Activated CD4-positive, alpha-beta T cell treated with anti-CD3 and anti-CD28 coated beads, Interleukin-2, amount 10 ng/mL, durations not matched to agents 7 days and 5 days (primary cell): ENCODE measurements at regions not wholly inside any gene's neighbourhood (a gene's known extent, or its start where the extent isn't known, plus 50 kb on each side); places are given as distances from the start of the nearest gene placed in this dataset.

Experiments used
- CTCF ChIA-PET: fragments of 350-600 bp; sonication (Branson Sonifier 250); formaldehyde crosslinking; loops from one replicate; lab custom pipeline; 2021; ENCODE audit warnings: antibody characterized with exemption; lab: Charles Lee
- POLR2A ChIA-PET: fragments of 350-600 bp; sonication (Branson Sonifier 250); formaldehyde crosslinking; loops from one replicate; lab custom pipeline; 2021; ENCODE audit warnings: antibody characterized with exemption; lab: Charles Lee
- DNase-seq: peaks from one replicate; pipeline ENCODE4 v3.0.0-alpha.2; 2020
- H3K27ac Mint-ChIP-seq: one replicate; pipeline ENCODE4 v1.8.0; 2021; ENCODE audit warnings: mild to moderate bottlenecking, moderate library complexity, mixed read lengths
- H3K27me3 Mint-ChIP-seq: one replicate; pipeline ENCODE4 v1.8.0; 2021; ENCODE audit warnings: mixed read lengths
- H3K36me3 Mint-ChIP-seq: one replicate; pipeline ENCODE4 v1.8.0; 2021; ENCODE audit warnings: low read depth, mixed read lengths
- H3K4me1 Mint-ChIP-seq: one replicate; pipeline ENCODE4 v1.8.0; 2021; ENCODE audit warnings: mixed read lengths
- H3K4me3 Mint-ChIP-seq: one replicate; pipeline ENCODE4 v1.8.0; 2021; ENCODE audit warnings: mild to moderate bottlenecking, moderate library complexity, mixed read lengths
- H3K9me3 Mint-ChIP-seq: one replicate; pipeline ENCODE4 v1.8.0; 2021; ENCODE audit warnings: mixed read lengths

DNA sequence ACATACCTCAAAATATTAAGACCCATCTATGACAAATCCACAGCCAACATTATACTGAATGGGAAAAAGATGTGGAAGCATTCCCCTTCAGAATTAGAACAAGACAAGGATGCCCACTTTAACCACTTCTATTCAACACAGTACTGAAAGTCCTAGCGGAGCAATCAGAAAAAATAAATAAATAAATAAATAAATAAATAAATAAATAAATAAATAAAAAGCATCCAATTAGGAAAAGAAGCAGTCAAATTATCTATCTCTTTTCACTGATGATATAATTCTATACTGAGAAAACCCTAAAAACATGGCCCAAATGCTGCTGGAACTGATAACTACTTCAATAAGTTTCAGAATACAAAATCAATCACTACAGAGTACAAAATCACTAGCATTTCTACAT, 67.5 kb downstream of the PRR32 start:
- CTCF ChIA-PET, result no interaction called here
- no peaks in the 10 kb centered on the region for H3K36me3 Mint-ChIP-seq
- POLR2A ChIA-PET, result no interaction called here

DNA sequence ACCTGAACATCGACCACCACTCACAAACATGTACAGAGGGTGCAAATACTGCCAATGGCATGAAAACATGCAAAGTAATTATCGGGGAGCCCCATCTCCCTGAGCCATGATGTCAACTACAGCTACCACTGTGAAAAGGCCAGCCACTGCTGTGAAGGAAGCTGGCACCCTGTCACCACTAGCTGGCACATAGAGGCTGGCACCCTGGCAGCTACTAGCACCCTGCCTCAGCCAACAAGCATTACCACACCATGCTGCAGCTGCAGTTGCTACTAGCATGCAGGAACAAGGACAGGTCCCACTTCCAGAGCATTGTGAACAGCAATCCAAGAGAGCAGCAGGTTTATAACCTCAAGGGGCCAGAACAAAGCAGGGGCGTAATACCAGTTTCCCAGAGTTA, 81.4 kb downstream of the PRR32 start:
- Mint-ChIP-seq H3K4me3 (no peak overlapping the region), H3K9me3 (no peaks in the 10 kb centered on the region), H3K36me3 (no peaks in the 10 kb centered on the region), H3K27ac (no peak overlapping the region), H3K27me3 (no peaks in the 10 kb centered on the region), H3K4me1 (no peaks in the 10 kb centered on the region)
- CTCF ChIA-PET, result no interaction called here
- DNase-seq, result no peak
- POLR2A ChIA-PET, result no interaction called here

More for the DNA sequence above, 67.5 kb downstream of the PRR32 start:
- no peak for DNase-seq
- Mint-ChIP-seq H3K27me3 (no peaks in the 10 kb centered on the region), H3K27ac (no peak overlapping the region), H3K4me1 (no peaks in the 10 kb centered on the region), H3K9me3 (no peaks in the 10 kb centered on the region), H3K4me3 (no peak overlapping the region)

DNA sequence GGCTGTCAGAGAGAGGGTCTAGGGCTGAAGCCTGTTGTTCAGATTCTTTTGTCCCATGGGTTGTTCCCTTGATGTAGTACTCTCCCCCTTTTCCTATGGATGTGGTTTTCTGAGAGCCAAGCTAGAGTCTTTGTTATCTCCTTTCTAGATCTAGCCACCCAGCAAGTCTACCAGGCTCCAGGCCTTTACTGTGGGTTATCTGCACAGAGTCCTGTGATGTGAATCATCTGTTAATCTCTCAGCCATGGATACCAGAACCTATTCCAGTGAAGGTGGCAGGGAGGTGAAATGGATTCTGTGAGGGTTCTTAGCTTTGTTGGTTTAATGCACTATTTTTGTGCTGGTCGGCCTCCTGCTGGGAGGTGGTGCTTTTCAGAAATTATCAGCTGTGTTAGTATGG, 109.5 kb downstream of the PRR32 start:
- no peaks in the 10 kb centered on the region for H3K27me3 Mint-ChIP-seq
- POLR2A ChIA-PET, result no interaction called here
- no peak for DNase-seq

DNA sequence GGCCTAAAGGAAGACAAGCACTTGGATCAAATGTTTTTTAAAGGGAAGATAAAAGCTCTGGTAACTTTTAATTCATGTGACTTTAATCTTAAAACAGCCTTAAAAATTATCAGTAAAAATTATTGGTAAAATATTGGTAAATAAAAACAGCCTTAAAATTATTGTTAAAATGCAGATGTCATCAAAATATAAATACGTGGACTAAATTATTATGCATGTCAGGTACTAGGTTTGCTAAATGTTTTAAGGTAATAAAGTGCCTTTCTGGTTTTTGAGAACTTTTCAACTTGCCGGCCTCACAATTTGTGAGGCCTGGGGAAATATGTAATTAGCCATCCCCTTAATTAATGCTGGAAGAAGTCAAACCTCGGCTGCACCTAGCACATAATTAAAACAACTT, 147.7 kb downstream of the PRR32 start:
- Mint-ChIP-seq H3K9me3 (no peaks in the 10 kb centered on the region), H3K4me1 (no peaks in the 10 kb centered on the region), H3K27me3 (no peaks in the 10 kb centered on the region), H3K4me3 (no peak overlapping the region), H3K36me3 (no peaks in the 10 kb centered on the region), H3K27ac (no peak overlapping the region)
- ChIA-PET POLR2A (no interaction called here), CTCF (no interaction called here)
- no peak for DNase-seq

More for the DNA sequence above, 109.5 kb downstream of the PRR32 start:
- no peaks in the 10 kb centered on the region for H3K4me1 Mint-ChIP-seq
- H3K4me3 Mint-ChIP-seq, result no peak overlapping the region
- H3K36me3 Mint-ChIP-seq, result no peaks in the 10 kb centered on the region
- H3K27ac Mint-ChIP-seq, result no peak overlapping the region
- H3K9me3 Mint-ChIP-seq, result peaks cover 6% of the 10 kb centered on the region
- CTCF ChIA-PET, result no interaction called here

GRCh38 chrX:126982158-126982557, 162.6 kb downstream of the PRR32 start:
- Mint-ChIP-seq H3K36me3 (no peaks in the 10 kb centered on the region), H3K27ac (no peak overlapping the region), H3K27me3 (no peaks in the 10 kb centered on the region), H3K9me3 (no peaks in the 10 kb centered on the region), H3K4me1 (no peaks in the 10 kb centered on the region), H3K4me3 (no peak overlapping the region)
- no peak for DNase-seq
- ChIA-PET POLR2A (no interaction called here), CTCF (no interaction called here)

GRCh38 chrX:126985027-126985426, 165.5 kb downstream of the PRR32 start:
- Mint-ChIP-seq H3K4me3 (no peak overlapping the region), H3K27ac (no peak overlapping the region), H3K4me1 (no peaks in the 10 kb centered on the region), H3K27me3 (no peaks in the 10 kb centered on the region), H3K9me3 (no peaks in the 10 kb centered on the region), H3K36me3 (no peaks in the 10 kb centered on the region)
- no peak for DNase-seq
- ChIA-PET POLR2A (no interaction called here), CTCF (no interaction called here)

DNA sequence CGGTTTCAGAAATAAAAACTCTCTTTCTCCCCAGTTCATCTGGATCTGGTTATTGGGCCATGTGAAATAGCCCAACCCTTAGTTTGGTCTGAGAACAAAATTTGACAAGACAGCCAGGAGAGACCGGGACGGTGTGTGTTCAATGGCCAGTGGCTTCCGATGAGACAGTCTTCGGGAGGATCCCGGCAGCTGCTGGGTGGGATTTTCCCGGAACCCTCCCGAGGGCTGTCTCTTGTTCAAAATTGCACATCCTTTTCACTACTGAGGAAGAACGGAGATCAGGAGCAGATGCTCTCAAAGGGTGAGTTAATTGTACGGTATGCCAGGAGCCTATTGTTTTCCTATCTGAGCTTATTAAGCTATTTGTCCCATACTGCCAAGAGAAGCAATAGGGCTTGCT, 166.5 kb downstream of the PRR32 start:
- Mint-ChIP-seq H3K4me1 (no peaks in the 10 kb centered on the region), H3K9me3 (no peaks in the 10 kb centered on the region), H3K27me3 (no peaks in the 10 kb centered on the region), H3K36me3 (no peaks in the 10 kb centered on the region), H3K27ac (no peak overlapping the region), H3K4me3 (no peak overlapping the region)
- CTCF ChIA-PET, result no interaction called here
- no peak for DNase-seq
- POLR2A ChIA-PET, result no interaction called here

- Mint-ChIP-seq H3K27me3 (no peaks in the 10 kb centered on the region), H3K9me3 (no peaks in the 10 kb centered on the region), H3K4me1 (no peaks in the 10 kb centered on the region), H3K4me3 (no peak overlapping the region), H3K36me3 (no peaks in the 10 kb centered on the region), H3K27ac (no peak overlapping the region)
- CTCF ChIA-PET, result no interaction called here
- POLR2A ChIA-PET, result no interaction called here
- no peak for DNase-seq
Observed at GRCh38 chrX:126994032-126994600, 174.6 kb downstream of the PRR32 start.

DNA sequence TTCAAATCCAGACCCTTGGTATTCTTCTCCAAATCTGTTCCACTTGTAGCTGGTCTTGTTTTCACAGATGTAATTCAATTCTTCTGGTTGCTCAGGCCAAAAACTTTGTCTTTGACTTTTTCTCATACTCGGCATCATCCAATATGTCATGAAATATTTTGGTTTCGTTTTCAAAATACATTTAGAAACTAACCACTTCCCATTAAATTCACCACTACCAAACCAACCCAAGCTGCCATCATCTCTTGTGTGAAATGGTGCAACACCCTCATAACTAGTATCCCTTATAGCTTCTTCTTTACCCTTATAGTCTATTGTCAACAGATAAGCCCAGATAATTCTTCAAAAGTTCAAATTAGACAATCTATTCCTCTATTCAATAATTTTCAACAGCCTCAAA, 192.1 kb downstream of the PRR32 start:
- Mint-ChIP-seq H3K4me1 (no peaks in the 10 kb centered on the region), H3K27ac (no peak overlapping the region), H3K4me3 (no peak overlapping the region), H3K36me3 (no peaks in the 10 kb centered on the region), H3K27me3 (no peaks in the 10 kb centered on the region), H3K9me3 (peaks cover 3% of the 10 kb centered on the region)
- ChIA-PET POLR2A (no interaction called here), CTCF (no interaction called here)
- no peak for DNase-seq

GRCh38 chrX:127025013-127025412, 205.5 kb downstream of the PRR32 start:
- POLR2A ChIA-PET, result no interaction called here
- CTCF ChIA-PET, result no interaction called here
- H3K9me3 Mint-ChIP-seq, result peaks cover 2% of the 10 kb centered on the region
- no peaks in the 10 kb centered on the region for H3K4me1 Mint-ChIP-seq
- H3K27ac Mint-ChIP-seq, result no peak overlapping the region
- DNase-seq, result no peak
- H3K27me3 Mint-ChIP-seq, result no peaks in the 10 kb centered on the region
- H3K36me3 Mint-ChIP-seq, result no peaks in the 10 kb centered on the region
- H3K4me3 Mint-ChIP-seq, result no peak overlapping the region

- CTCF ChIA-PET, result no interaction called here
- Mint-ChIP-seq H3K36me3 (no peaks in the 10 kb centered on the region), H3K4me1 (no peaks in the 10 kb centered on the region), H3K27me3 (no peaks in the 10 kb centered on the region), H3K9me3 (no peaks in the 10 kb centered on the region), H3K4me3 (no peak overlapping the region), H3K27ac (no peak overlapping the region)
- POLR2A ChIA-PET, result no interaction called here
- no peak for DNase-seq
Observed at GRCh38 chrX:127030016-127030748, 210.7 kb downstream of the PRR32 start.

- CTCF ChIA-PET, result no interaction called here
- Mint-ChIP-seq H3K27ac (no peak overlapping the region), H3K36me3 (no peaks in the 10 kb centered on the region)
Observed at GRCh38 chrX:127037159-127037558, 217.6 kb downstream of the PRR32 start.

GRCh38 chrX:127038065-127038464, 218.5 kb downstream of the PRR32 start:
- H3K27ac Mint-ChIP-seq, result no peak overlapping the region
- POLR2A ChIA-PET, result no interaction called here
- DNase-seq, result no peak
- no peaks in the 10 kb centered on the region for H3K4me1 Mint-ChIP-seq
- no peaks in the 10 kb centered on the region for H3K27me3 Mint-ChIP-seq
- H3K4me3 Mint-ChIP-seq, result no peak overlapping the region
- no peaks in the 10 kb centered on the region for H3K9me3 Mint-ChIP-seq
- H3K36me3 Mint-ChIP-seq, result no peaks in the 10 kb centered on the region
- CTCF ChIA-PET, result no interaction called here

More at GRCh38 chrX:127037159-127037558, 217.6 kb downstream of the PRR32 start:
- no peaks in the 10 kb centered on the region for H3K4me1 Mint-ChIP-seq
- no peaks in the 10 kb centered on the region for H3K9me3 Mint-ChIP-seq
- POLR2A ChIA-PET, result no interaction called here
- no peak overlapping the region for H3K4me3 Mint-ChIP-seq
- no peak for DNase-seq
- H3K27me3 Mint-ChIP-seq, result no peaks in the 10 kb centered on the region
